ENCODE measurements at regions not wholly inside any gene's neighbourhood (a gene's known extent, or its start where the extent isn't known, plus 50 kb on each side); places are given as distances from the start of the nearest gene placed in this dataset.
"Not testable (repeated sequence)": the region's sequence is repeated elsewhere in the genome, so short reads cannot be mapped to it uniquely, and the experiment has no call there.

DNA sequence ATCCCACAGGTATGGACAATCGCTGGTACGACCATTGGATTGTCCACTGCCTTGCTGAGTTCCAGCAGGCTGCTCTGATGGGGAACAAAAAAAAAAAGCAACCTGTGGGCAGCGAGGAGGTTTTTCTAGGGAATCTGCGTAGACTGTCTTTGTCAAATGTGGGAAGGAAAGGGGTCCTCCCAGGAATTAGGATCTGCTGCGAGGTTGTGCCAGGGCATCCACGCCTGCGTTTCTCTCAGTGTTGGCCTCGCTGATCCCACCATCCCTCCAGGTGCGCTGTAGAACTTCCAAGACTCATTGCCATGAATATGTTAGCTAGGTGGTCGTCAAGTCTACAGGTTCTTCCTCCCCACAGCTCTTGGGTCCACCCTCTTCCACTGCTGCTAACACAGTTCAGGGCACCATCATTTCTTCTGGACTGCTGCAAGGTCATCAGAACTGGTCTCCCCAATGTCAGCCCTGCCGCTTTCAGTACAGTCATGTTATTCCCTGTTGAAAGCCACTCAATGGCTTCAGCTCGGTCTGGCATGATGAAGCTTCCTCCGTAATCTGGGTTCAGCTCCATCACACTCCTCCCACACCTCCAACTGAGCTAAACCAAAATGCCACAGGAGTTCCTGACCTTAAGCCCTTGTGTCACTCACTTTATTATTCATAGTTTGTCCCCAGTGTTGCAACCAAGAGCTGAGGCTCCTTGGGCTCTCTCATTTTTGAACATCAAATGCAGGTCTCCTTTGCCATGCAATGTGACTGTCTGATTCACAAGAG is 79.5 kb upstream of the DMRT1 start:
- no peak for DNase-seq

DNA sequence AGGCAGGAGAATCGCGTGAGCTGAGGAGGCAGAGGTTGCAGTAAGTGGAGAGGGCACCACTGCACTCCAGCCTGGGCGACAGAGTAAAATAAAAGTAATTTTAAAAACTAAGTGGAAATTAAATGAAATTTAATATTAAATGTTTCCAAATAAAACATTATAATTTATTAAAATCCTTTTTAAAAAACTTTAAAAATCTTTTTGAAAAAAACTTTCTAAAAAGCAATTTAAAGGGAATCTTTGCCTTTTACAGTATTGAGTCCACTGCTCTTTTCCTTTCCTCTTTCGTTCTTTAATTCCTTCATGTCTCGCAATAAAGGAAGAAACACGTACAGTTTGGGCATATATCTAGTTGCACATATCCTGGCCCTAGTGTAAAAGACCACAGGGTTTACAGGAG is 77.8 kb upstream of the DMRT1 start:
- DNase-seq, result no peak

DNA sequence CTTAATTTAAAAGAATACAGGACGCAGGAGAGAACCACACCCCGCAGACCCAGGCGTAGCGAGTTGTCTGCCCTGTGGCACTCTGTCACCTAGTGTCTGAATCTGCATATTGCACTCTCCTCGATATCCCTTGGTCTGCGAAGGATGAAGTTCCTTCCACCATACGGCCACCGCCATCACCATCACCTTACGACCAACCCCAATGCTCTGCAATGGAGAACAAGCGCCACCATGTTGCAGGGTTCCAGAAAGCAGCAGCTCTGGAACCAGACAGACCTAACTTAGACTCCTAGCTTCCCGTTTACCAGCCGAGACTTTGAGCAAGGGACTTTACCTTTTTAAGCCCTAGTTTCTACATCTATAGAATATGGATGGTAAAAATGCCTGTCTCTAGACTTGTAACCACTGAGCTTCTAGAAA is 77.4 kb upstream of the DMRT1 start:
- peak; percentile 43 for DNase-seq

DNA sequence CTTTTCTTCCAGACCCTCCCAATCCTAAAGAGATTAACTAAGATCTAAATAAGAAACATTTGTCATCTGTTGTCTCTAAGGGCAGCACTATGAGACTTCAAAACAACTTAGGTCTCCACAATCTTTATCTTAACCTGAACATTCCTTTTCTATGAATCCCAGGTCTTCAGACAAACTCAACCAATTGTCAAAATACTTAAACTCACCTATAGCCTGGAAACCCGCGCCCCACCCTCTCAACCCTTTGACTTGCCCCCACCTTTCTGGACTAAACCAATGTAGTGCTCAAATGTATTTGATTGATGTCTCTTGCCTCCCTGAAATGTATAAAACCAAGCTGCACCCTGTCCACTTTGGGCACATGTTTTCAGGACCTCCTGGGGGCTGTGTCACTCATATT is 76.5 kb upstream of the DMRT1 start:
- no peak for DNase-seq

DNA sequence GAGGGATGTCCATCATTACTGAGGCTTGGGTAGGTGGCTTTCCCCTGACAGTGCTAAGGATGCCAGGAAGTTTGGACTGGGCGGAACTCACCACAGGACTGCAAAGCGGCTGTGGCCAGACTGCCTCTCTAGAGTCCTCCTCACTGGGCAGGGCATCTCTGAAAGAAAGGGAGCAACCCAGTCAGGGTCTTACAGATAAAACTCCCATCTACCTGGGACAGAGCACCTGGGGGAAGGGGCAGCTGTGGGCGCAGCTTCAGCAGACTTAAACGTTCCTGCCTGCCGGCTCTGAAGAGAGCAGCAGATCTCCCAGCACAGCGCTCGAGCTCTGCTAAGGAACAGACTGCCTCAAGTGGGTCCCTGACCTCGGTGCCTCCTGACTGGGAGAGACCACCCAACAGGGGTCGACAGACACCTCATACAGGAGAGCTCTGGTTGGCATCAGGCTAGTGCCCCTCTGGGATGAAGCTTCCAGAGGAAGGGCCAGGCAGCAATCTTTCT is 74.4 kb upstream of the DMRT1 start:
- DNase-seq, result not testable (repeated sequence)

DNA sequence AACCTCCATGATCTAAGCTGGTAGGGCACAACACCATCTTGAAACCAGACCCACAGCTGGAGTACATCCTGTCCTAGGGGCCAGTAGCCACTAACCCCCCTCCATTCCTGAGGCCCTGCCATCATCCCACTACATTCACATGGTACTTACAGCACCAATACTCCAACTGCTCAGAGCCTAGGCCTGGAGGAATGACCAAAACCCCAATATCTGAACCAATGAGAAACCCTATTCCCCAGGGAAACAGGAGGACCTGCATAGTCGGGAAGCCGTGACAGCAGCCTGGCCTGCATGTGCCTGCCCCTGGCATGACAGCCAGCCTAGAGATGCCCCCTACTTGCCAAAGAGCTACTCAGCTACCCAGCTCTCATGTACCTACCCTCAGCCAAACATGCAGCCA is 65.4 kb upstream of the DMRT1 start:
- no peak for DNase-seq

DNA sequence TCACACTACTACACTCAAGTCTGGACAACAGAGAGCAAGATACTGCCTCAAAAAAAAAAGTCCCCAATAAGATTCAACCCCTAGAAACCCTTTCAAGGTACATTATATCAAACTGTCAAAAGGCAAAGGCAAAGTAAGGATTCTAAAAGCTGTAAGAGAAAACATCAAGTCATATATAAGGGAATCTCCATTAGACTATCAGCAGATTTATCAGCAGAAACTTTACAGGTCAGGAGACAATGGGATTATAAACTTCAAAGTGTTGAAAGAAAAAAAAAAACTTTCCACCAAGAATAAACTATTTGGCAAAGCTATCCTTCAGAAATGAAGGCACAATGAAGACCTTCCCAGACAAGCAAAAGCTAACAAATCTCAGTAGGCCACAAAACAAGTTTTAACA is 63.5 kb upstream of the DMRT1 start:
- no peak for DNase-seq

DNA sequence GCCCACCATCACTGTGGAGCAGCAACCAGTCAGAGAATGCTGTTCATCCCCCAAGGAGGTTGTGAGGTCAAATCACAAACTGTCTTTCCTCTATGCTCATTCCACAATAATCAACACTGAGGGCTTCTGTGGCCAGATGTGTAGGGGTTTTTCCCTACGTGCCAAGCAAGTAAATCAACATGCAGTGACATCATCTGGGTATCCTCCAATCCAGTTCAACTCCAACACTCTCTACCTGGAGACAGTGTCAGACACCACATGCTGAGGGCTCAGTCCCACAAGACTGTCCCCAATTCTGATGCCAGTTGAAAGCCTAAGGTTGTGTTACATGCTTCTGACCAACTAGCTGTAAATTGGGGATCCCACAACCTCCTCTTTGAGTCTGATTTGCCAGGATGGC is 57.3 kb upstream of the DMRT1 start:
- DNase-seq, result no peak

DNA sequence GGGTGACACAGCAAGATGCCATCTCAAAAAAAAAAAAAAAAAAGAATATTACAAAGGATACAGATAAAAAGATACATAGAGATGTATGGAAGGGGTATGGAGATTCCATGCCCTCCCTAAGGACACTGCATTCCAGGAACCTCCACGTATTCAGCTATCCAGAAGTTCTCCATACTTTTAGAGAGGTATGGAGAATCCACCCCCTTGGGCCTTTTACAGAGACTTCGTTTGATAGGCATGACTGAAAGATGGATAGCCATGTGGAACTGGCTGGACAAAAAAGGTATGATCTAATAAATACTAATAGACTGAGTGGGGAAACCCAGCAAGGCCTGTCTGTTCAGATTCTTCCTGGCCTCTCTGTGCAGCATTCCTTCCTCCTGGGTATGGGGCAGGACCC is 56.6 kb upstream of the DMRT1 start:
- no peak for DNase-seq

DNA sequence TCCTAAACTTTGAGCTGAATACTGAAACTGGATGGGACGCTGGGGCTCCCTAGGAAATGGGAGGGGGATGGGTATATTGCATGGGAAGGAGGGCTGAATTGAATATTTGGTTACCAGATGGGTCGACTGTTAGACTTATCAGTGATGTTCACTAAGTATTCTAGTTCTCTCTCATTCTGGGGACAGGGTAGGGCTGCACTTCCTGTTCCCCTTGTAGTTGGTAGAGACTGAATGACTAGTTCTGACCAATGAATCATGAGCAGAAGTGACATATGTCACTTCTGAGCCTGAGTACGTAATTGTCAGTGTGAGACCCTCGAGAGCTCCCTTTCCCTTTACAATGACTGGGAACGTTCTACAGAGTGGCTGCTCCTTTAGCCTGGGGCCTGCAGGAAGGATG is 55.5 kb upstream of the DMRT1 start:
- DNase-seq, result no peak

DNA sequence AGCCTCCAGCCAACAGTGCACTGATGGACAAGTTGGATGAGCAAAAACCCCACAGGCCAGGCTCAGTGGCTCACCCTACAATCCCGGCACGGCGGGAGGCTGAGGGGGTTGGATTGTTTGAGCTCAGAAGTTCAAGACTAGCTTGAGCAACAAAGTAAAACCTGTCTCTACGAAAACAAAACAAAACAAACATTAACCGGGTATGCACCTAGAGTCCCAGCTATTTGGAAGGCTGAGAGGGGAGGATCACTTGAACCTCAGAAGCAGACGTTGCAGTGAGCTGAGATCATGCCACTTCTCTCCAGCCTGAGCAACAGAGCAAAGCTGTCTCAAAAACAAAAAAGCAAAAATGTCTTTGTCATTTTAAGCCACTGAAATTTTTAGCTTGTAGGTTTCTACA is 55.1 kb upstream of the DMRT1 start:
- no peak for DNase-seq

DNA sequence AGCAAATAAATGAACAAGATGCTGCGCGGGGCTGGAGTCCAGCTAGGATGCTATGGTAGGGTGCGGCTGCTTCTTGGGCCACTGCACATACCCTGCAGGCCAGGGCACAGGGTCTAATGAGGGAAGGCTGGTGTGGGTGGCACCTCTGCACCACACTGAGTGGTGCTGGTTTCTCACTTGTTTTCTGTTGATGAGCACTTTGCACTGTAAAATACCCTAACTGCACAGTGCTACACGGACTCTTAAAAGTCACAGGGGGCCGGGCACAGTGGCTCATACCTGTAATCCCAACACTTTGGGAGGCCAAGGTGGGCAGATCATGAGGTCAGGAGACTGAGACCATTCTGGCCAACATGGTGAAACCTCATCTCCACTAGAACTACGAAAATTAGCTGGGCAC is 52.7 kb upstream of the DMRT1 start:
- DNase-seq, result no peak
